Tongue (tissue), 1 donor: ENCODE measurements at regions not wholly inside any gene's neighbourhood (a gene's known extent, or its start where the extent isn't known, plus 50 kb on each side); places are given as distances from the start of the nearest gene placed in this dataset.
A peak's percentile ranks its signal among the peaks of the same experiment; 100 is the strongest.

ENCODE experiments used
- DNase-seq: peaks from one replicate; pipeline ENCODE4 v3.0.0-alpha.2; 2015

DNA sequence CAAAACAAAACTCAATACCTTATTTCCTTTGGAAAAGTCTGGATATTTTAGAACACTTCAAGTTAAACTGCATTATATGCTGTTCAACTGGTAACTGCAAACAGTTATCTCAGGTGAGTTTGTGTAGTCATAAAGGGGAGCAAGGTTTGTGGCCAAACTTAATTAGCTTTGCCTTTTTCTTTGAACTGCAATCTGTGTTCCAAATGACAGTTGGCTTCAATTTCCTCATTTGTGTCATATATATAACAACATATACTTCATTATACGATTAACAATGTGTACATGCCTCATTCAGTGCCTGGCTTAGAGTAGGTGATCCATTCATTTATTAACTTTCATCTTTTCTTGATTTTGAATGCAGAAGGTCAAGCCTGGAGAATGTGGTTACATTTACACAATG lies 55.8 kb downstream of the KCNE4 start:
- no peak for DNase-seq

DNA sequence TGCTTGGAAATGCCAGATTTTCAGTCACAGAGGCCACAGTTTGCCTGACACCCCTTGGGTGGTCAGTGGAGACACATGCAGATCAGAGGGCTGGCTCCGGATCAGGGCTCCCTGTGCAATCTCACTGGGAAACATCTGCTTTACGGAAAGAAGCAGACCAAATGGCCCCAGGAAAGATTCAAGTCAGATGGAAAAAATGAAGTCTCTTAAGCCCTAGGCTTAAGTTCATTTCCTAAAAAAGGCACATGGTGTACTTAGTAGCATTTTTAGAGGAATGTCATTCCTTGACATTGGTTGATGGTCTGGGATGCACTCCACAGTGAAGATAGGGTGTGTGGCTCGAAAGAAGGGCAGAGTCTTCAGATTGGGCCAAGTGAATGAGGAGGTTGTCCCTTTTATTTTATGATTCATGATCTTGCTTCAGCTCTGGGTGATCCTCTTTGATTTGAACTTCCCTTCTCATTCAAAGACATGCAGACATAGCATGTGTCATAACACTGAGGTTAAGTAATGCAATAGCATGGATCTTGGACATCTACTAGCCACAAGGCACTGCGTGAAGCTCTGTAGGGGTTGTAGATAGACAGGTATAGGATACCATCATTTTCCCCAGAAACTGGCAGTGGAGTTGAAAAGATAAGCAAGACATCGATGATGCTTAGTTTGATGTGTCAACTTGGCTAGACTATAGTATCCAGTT lies 56.5 kb downstream of the KCNE4 start:
- DNase-seq, result peak; percentile 71

DNA sequence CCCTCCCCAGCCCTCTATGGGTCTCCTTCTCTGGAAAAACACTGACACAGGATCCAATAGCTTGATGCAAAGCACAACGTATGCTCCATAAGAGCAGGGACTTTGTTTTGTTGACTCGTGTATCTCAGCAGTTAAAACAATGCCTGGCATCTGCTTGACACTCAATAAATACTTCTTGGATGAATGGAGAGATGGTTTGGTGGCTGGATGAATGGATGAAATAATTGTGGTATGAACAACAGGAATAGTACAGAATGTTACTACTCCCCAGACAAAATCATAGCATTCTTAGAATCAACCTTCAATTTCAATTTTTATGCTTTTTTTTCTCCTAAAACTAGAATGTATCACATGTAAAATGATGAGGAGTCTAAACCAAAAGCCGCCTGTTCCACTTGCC lies 57.4 kb downstream of the KCNE4 start:
- no peak for DNase-seq

DNA sequence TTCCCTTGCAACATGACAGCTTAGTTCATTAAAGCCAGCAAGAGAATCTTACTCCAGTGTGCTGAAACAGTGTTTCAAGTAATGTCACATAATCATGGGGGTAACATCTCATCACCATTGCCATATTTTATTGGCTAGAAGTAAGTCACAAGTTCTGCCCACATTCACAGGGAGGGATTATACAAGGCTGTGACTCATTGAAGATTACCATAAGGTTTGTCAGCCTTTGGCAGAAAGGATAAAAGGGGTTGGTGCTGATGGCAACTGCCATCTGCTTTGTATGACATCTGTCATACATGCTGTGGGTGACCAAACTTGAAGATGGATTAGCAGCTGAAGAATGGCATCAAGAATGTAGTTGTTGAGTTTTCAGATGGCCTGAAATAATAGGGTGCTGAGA lies 61.2 kb downstream of the KCNE4 start:
- no peak for DNase-seq

DNA sequence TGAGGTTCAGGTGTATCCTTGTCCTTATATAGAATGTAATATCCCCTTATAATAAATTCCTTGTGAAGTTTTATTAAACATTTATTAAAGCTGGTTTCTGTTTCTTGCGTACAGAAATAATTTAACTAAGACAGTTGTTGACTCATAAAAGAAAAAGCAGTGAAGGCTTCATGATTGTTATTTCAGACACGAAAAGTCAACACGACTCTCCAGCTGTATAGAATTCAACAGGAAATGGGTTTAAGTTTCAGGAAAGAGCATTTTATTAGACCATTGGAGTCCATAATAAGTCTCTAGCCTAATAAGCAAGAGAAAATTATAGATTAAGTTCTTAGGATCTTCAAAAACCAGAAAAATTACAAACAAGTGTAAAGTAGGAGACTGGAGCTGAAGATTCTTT lies 62.2 kb downstream of the KCNE4 start:
- DNase-seq, result no peak

DNA sequence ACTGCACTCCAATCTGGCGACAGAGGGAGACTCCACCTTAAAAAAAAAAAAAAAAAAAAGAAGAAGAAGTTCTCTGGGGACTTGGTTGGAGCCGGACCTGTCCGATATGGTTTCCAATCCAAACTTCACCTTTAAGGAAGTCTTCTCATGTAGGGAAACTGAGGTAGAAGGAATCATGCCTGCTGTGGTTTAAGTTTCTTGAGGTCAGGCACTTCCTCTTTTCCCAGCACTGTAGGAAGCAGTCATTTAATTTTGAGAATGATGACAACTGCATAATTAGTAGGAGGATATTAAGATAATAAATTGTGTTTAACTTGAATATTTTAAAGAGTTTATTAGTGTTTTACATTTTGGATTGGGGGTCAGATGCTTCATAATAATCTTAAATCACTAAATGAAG lies 62.9 kb downstream of the KCNE4 start:
- no peak for DNase-seq

DNA sequence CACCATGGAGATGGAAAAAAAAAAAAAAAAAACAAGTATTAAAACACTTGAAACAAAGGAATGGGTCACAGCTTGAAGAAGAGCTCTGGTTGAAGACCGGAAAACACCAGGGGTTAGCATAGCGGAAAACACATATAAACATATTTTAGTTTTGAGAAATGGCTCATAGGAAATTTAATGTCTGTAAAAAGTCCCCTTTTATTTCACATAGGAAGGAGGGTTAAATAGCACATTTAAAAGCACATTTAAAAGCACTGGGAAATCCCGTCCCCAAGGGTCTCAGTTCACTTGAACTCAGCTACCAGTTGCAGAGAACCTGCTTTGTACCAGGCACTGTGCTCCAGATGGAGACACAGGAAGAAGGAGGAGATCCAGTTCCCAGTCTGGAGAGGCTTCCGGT lies 65.5 kb downstream of the KCNE4 start:
- DNase-seq, result no peak

DNA sequence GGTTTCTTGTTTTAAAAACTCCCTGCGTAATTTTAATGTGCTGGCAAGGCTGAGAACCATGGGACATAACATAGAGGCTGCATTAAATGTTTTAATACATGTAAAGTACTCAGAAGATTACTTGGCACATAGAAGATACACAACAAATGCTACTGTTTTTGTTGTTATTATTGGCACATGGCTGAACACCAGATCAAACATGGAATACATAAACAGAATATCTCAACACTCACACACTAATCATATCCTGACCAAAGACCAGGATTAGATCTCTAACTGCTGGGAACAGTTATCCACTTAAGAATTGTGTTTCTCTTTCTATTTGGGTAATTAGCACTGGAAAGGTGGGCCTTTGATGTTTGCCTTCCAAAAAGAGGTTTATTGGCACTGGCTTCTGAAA lies 69.3 kb downstream of the KCNE4 start:
- DNase-seq, result no peak

DNA sequence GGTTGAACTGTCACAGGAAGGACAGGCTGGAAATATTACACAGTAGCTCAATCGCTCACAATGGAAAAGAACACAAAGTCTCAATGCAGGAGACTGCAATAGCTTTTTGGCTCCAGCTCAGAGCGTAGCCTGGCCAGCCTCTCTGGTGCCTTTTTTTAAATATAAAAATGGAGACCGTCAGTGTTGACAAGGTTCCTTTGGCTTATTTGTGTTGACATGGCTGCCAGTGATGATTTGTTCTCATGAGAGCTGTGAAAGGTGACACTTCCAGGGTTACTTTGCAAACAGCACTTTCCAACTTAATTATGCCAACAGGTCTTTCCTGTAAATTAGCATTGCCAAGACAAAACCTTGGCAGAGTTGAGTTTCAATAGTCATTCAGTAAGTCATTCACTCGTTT lies 70.8 kb downstream of the KCNE4 start:
- DNase-seq, result no peak

DNA sequence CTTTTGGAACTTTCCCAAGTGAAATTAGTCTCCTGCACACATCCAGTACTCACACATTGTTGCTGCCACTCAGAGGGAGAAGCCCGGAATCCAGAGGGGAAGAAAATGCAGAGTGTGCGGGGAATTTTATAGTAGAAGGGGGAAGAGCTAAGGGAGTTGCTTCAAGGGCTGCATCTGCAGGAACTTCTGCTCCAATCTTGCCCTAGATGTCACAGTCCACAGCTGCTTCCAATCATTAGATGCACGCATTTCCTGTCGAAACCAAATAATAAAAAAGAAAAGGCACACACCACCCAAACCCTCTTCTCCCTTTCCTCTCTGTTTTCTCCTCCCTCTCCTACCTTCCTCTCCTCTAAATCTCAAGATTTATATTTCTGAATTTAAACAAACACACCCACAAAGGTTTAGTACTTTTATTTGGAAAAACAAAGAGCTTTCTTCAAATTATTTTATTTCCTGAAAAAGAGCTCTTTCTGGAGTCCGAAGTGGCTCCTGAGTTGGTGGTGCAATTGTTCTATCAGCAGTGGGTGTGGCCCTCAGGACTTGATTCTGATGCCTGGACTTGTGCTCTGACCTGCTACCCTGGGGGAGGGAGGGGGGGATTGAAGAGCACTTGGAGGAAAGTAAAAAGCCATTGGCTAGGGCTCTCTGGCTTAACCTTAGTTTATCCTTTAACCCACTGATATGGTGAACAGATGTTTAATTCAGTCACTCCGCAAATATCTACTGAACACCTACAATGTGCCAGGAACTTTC lies 72.0 kb downstream of the KCNE4 start:
- DNase-seq, result no peak

DNA sequence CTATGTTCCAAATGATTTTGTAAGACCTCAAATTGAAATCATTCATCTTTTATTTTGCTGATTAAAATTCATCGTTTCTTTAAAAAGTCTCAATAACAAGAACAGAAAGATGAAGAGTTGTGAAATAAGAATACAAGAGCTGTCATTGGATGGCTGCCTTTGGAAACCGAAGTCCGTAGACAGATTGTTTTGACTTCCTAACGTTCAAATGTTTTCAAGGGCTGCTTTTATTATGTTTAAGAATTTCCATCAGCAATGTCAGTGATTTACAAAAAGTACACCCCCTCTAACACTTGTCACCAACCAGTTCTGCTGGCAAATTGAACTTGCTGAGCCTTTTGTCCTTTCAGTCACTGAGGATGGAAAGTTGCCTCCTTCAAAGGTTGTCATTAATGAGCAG lies 89.6 kb downstream of the KCNE4 start:
- DNase-seq, result no peak

DNA sequence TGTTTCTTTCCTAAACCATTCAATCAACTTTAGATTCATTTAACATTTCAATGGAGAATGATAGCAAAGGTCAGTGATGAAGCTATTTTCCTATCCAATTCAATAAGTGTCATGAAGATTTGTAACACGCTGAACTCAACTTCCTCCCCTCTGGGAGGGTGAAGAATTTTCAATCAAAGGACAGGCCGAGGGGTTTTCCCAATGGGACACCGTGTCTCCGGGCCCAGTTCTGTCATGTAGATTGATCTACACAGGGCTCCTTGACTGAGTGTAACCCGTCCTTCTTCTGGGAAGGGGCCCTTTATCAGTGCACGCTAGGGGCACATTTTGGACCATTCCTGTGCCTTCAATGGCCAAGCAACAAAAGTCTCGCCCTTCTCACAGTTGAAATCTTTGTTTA lies 90.1 kb downstream of the KCNE4 start:
- DNase-seq, result no peak

DNA sequence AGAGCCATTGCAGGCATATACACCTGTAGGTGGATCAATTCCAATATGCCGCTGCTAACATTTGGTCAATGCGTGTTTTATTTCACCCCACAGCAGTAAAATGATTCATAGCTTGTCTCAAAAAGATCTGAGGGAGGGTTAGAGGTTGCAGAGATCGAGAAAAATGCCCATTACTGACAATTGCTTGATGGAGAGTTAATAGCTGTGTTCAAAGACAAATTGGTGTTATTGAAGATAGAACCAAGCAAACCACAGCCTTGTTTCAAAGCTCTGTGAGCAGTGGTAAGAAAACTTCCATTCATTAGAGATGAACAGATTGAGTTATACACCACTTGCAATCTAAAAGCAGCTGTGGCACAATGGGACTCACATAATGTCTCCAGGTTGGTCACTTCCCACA lies 95.4 kb downstream of the KCNE4 start:
- DNase-seq, result no peak

DNA sequence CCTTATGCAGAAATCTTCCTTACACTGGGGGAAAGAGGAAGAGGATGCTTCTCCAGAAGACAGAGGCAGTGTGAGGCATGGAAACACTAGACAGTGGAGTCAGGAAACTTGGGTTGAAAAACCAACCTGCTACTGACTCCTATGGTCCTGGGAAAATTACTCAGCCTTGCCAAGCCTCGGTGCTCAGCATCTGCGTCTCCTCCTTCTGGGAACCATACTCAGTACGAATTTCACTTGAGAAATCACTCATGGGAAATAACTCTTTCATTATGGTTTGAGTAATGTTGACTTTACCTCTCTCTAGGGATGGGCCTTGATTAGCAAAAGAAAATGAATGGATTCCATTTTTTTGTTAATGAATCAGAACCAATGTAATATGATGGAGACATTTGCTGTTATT lies 96.5 kb downstream of the KCNE4 start:
- no peak for DNase-seq

DNA sequence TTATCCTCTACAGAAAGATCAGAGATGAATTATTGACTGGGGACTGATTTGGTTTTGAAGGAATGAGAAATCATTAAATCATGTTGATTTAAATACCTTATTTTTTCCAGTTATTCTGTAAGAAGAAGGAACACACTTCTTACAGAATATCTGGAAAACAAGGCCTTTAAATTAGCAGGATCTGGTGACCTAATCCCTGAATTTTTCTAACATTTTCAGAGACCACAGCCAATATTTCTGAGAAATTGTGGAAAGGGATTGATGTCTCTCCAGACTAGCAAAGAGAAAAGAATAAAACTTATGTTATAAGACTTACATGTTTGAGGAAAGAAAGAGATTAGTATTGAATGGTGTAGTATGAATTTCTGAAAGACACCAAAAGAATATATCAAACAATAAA lies 104.0 kb downstream of the KCNE4 start:
- DNase-seq, result no peak

DNA sequence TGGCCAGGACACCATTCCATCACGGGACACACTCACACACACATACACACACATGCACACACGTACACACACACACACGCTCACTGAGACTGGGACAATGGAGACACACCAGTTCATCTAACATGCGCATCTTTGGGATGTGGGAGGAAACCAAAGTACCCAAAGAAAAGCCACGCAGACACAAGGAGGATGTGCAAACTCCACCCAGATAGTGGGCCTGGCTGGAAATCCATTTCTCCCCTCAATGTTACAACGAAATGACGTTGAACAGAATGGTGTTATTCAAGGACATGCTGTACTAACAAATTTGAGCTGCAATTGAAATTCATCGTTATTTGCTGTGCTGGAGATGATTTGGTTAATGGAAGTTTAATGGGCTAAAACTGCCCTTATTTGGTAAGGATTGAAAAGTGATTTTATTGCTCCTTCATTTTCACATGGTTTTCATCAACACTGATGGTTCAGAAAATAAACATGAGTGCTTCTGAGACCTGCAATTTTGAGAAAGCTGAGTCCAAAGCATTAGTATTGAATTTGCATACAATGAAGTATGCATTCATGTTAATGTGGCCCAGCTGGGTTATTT lies 110.0 kb downstream of the KCNE4 start:
- peak; percentile 11 for DNase-seq

DNA sequence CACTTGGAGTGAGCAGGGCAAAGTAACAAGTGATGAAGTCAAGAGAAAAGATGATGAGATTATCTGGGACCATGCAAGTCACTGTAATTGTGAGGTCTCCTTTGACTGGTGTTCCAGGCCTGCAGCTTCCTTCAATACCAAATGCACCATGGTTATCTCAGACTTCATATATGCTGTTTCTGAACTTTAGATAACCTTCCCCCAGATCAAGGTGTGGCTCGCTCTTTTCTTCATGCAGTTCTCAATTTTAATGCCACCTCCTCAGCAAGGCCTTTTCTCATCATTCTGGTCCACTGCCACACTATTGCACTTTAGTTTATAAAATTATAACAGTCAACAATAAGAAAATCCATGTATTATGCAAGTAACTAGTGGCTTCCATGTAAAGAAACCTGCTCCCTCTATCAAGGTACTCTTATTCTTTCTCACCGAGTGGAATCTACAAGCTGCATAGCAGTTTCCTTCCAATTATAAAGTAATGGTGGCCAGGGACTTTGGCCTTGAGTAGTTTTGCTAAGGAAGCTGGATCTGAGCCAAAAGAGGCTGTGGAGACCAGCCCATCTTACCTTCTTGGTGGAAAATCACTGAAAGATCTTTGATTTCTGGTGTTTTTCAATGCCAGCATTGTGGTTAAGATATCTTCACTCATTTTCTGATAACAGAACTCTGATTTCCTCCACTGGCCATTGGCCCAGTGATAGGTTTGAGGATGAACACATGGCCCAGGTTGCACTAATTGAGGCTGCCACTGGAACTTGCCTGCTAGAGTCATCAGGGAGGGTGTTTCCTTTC lies 113.6 kb downstream of the KCNE4 start:
- no peak for DNase-seq

DNA sequence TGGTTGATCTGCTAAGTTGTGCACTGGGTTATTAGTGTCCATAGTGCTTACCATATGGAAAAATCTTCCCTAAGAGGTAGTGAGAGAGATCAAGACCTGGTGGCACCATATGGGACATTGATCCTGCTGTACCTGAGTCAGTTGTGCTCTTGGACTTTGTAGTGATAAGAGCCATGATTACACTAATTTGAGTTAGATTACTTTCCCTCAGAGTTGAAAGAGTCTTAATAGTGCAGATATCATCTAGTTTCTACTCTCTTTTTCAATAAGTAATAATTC lies 114.2 kb downstream of the KCNE4 start:
- DNase-seq, result no peak

DNA sequence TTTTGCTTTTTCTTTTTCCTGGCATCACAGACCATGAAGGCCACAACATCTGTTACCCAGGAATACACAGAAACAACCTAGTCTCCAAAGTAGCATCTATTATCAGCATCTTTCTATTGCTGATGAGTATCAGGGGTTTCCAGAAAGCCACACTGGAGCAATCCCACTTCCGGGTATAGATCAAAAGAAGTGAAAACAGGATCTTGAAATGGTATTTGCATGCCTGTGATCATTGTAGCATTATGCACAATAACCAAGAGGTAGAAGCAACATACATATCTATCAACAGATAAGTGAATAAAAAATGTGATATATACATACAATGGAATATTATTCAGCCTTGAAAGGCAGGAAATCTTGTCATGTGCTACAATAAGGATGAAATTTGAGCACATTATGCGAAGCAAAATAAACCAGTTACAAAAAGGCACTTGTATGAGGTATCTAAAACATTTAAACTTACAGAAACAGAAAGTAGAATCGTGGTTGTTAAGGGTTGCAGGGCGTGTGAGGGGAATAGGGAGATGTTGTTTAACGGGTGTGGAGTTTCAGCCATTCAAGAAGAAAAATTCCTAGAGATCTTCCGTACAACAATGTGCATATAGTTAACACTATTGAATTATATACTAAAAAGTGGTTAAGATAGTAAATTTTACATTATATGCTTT lies 115.1 kb downstream of the KCNE4 start:
- no peak for DNase-seq

DNA sequence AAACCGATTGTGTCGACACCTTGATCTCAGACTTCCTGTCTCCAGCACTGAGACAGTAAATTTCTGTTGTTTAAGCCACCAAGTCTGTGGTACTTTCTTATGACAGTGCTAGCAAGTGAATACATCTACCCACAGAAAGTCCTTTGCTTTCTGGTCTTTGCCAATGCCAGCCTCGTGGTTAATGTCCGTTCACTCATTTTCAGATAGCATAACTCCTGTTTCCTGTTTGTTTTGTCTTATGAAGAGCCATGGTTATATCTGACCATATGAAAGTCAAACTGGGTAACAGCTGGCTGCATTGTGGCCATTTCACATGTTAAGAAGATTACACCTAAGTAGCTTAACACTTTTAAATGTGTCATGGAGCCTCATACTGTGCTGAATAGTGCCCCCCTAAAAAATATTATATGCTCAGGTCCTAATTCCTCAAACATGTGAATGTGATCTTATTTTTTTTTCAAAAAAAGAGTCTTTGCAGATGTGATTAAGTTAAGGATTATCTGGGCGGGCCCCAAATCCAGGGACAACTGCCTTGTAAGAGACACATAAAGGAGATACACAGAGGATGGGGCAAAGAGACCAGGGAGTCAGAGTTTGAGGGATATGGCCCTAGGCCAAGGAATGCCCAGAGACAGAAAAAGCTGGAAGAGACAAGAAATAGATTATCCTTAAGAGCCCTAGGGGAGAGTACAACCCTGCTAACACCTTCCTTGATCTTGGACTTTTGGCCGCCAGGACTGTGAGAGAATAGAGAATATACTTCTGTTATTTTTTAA lies 118.0 kb downstream of the KCNE4 start:
- DNase-seq, result no peak

DNA sequence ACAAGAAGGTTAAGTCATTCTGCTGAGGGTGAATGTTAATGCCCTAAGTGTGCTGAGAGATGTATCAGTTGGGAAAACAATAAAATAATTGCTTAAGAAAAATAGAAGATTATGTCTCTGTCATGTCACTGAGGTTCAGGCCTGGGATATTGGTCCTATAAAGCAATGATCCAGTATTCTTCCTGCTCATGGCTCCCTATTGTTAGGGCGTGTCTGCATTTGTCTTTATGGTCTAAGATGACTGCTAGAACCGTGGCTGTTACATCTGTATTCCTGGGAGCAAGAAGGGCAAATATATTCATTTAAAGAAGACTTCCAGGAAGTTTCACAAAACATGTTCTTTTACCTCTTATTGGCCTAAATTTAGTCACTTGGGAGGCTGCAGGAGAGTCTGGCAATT lies 125.0 kb downstream of the KCNE4 start:
- DNase-seq, result no peak

DNA sequence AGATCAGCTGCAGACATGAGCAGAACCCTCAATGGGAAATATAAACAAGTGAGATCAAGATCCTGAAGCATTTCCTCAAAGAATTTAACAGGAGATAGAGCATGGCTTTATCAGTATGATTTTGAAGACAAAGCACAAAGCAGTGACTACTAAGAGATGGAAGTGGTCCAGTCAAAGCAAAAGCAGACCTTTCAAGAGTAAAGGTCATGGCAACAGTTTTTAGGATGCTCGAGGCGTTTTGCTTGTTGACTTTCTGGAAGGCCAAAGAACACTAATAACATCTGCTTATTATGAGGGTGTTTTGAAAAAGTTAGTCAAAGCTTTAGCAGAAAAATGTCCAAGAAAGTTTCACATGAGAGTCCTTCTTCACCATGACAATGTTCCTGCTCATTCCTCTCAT lies 128.5 kb downstream of the KCNE4 start:
- no peak for DNase-seq
